NCI-H2081 (cell line): ENCODE measurements at regions not wholly inside any gene's neighbourhood (a gene's known extent, or its start where the extent isn't known, plus 50 kb on each side); places are given as distances from the start of the nearest gene placed in this dataset.
"Not testable (repeated sequence)": the region's sequence is repeated elsewhere in the genome, so short reads cannot be mapped to it uniquely, and the experiment has no call there.

Experiments
- DNase-seq, 2 experiments: peaks; one replicate each; lab custom pipeline; 2025; lab: John Stamatoyannopoulos, UW

GRCh38 chr4:143819029-143819428 is 86.3 kb downstream of the GYPE start:
- DNase-seq = no peak

GRCh38 chr4:143817866-143818265 is 87.5 kb downstream of the GYPE start:
- not testable (repeated sequence) for DNase-seq

- not testable (repeated sequence) for DNase-seq
Observed at GRCh38 chr4:143815375-143815774, 90.0 kb downstream of the GYPE start.

- not testable (repeated sequence) for DNase-seq
Observed at GRCh38 chr4:143813431-143814154, 91.8 kb downstream of the GYPE start.

GRCh38 chr4:143791693-143792092 is 91.2 kb upstream of the FREM3 start:
- not testable (repeated sequence) for DNase-seq

- not testable (repeated sequence) for DNase-seq
Observed at GRCh38 chr4:143790425-143790824, 90.0 kb upstream of the FREM3 start.

GRCh38 chr4:143789618-143790017 is 89.1 kb upstream of the FREM3 start:
- not testable (repeated sequence) for DNase-seq

- no peak for DNase-seq
Observed at GRCh38 chr4:143784567-143784966, 84.1 kb upstream of the FREM3 start.

- DNase-seq = no peak
Observed at GRCh38 chr4:143782521-143782920, 82.0 kb upstream of the FREM3 start.

- DNase-seq = peak; percentile 55 to 62
Observed at GRCh38 chr4:143773998-143774895, 73.8 kb upstream of the FREM3 start.

GRCh38 chr4:143771269-143771668 is 70.8 kb upstream of the FREM3 start:
- no peak for DNase-seq

GRCh38 chr4:143768007-143768591 is 67.6 kb upstream of the FREM3 start:
- no peak for DNase-seq

GRCh38 chr4:143763587-143763986 is 63.1 kb upstream of the FREM3 start:
- DNase-seq = no peak

- DNase-seq = no peak
Observed at GRCh38 chr4:143762511-143762910, 62.0 kb upstream of the FREM3 start.
